Glutamatergic neuron (in vitro differentiated cells): ENCODE measurements at regions not wholly inside any gene's neighbourhood (a gene's known extent, or its start where the extent isn't known, plus 50 kb on each side); places are given as distances from the start of the nearest gene placed in this dataset.
A peak's percentile ranks its signal among the peaks of the same experiment; 100 is the strongest.

Source experiments
- DNase-seq: peaks from one replicate; pipeline ENCODE4 v3.0.0; 2022
- H3K27ac Mint-ChIP-seq: one replicate; pipeline ENCODE4 v1.8.0; 2020; ENCODE audit warnings: mild to moderate bottlenecking, mixed read lengths, inconsistent platforms; ENCODE audit not compliant: unreplicated experiment
- H3K27me3 Mint-ChIP-seq: one replicate; pipeline ENCODE4 v1.8.0; 2020; ENCODE audit warnings: mild to moderate bottlenecking, moderate library complexity, mixed read lengths, inconsistent platforms; ENCODE audit not compliant: unreplicated experiment
- H3K36me3 Mint-ChIP-seq: one replicate; pipeline ENCODE4 v1.8.0; 2020; ENCODE audit warnings: mild to moderate bottlenecking, mixed read lengths, inconsistent platforms; ENCODE audit not compliant: unreplicated experiment
- H3K4me1 Mint-ChIP-seq: one replicate; pipeline ENCODE4 v1.8.0; 2020; ENCODE audit warnings: mild to moderate bottlenecking, low read depth, mixed read lengths, inconsistent platforms; ENCODE audit not compliant: unreplicated experiment
- H3K4me3 Mint-ChIP-seq: one replicate; pipeline ENCODE4 v1.8.0; 2020; ENCODE audit warnings: mild to moderate bottlenecking, mixed read lengths, inconsistent platforms; ENCODE audit not compliant: unreplicated experiment
- H3K9me3 Mint-ChIP-seq: one replicate; pipeline ENCODE4 v1.8.0; 2020; ENCODE audit warnings: mild to moderate bottlenecking, moderate library complexity, mixed read lengths, inconsistent platforms; ENCODE audit not compliant: unreplicated experiment
- CTCF ChIP-seq: fragments of 200-600 bp; sonication (generic); IDR thresholded peaks from one replicate; pipeline ENCODE4 v1.5.0; 2021; ENCODE audit not compliant: partially characterized antibody, unreplicated experiment

- no peak for DNase-seq
- Mint-ChIP-seq H3K9me3 (peaks cover 7% of the 10 kb centered on the region), H3K27ac (no peak overlapping the region), H3K27me3 (peaks cover 5% of the 10 kb centered on the region), H3K4me1 (peaks cover 19% of the 10 kb centered on the region), H3K36me3 (peaks cover 4% of the 10 kb centered on the region), H3K4me3 (no peak overlapping the region)
- no peak for TF ChIP-seq CTCF
These were observed 66.3 kb upstream of the CREB1 start for GRCh38 chr2:207463433-207463832.

DNA sequence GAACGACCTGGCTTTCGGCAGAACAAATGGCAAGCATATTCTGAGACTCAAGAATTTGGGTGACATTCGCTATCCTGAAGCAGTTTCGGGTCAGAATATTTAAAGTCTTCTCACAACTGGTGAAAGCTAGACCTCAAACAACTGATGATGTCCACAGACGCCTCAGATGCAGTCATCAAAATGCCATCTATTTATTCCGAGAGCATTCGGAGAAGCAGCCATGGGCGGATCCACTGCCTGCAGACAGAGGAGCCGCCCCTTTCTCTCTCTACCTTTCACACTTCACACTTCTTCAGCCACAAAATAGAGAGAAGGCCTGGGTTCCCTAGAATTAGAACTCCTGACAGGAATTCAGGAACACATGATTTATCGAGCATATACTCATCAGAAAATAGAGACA, 65.8 kb upstream of the CREB1 start:
- peaks cover 25% of the 10 kb centered on the region for H3K4me1 Mint-ChIP-seq
- peaks cover 5% of the 10 kb centered on the region for H3K27me3 Mint-ChIP-seq
- peaks cover 4% of the 10 kb centered on the region for H3K36me3 Mint-ChIP-seq
- TF ChIP-seq CTCF = no peak
- DNase-seq = no peak
- no peak overlapping the region for H3K4me3 Mint-ChIP-seq
- peaks cover 7% of the 10 kb centered on the region for H3K9me3 Mint-ChIP-seq
- no peak overlapping the region for H3K27ac Mint-ChIP-seq

DNA sequence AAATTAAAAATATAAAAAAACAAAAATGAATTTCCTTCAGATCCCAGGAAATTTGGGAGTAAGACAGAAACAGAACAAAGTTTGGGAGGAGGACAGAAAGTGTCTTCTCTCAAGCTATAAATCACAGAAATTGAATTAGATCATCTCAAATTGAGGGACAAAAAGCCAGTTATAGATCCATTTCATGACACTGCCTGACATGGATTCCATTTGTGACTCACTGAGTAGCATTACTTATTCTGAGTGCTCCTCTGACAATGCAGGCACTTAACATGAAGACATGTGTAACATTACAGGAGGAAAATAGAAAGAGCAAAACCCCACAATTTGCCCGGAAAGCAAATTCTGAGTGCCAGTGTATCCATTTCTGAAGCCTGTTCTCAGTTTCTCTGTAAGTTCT, 63.9 kb upstream of the CREB1 start:
- Mint-ChIP-seq H3K4me3 (no peak overlapping the region), H3K27me3 (peaks cover 15% of the 10 kb centered on the region), H3K4me1 (peaks cover 43% of the 10 kb centered on the region), H3K9me3 (peaks cover 24% of the 10 kb centered on the region), H3K27ac (no peak overlapping the region), H3K36me3 (peaks cover 4% of the 10 kb centered on the region)
- no peak for DNase-seq
- TF ChIP-seq CTCF = no peak

DNA sequence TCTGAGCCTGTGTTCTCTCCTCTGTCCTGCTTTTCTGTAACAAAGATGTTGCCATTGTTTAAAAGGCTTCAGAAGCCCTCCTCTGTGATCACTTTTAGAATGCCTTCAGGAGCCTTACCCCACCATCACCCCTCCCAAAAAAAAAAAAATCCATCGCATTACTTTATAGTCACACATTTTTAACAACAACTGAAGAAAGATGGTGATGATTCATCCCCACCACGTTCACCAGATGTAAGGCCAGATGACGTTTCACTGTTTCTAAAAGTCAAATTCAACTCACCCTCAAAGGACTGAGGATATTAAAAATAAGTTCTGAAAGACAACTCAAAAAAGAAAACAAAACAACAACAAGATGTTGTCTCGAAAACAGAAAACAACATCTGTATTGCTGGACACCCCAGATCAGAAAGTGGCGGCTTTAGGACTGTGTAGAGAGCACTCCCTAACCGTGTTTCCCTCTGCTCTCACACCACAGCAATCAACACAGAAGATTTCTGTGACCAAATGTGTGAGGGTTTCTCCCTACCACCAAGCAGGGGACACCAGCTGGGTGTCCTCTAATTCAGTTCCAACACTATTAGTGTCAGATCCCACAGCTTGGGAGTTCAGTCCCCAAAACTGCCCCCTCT, 61.9 kb upstream of the CREB1 start:
- Mint-ChIP-seq H3K4me3 (peak overlapping the region; percentile 53), H3K9me3 (peaks cover 30% of the 10 kb centered on the region), H3K27ac (peak overlapping the region; percentile 99), H3K4me1 (peaks cover 61% of the 10 kb centered on the region), H3K27me3 (peaks cover 20% of the 10 kb centered on the region), H3K36me3 (peaks cover 3% of the 10 kb centered on the region)
- no peak for DNase-seq
- TF ChIP-seq CTCF = no peak

DNA sequence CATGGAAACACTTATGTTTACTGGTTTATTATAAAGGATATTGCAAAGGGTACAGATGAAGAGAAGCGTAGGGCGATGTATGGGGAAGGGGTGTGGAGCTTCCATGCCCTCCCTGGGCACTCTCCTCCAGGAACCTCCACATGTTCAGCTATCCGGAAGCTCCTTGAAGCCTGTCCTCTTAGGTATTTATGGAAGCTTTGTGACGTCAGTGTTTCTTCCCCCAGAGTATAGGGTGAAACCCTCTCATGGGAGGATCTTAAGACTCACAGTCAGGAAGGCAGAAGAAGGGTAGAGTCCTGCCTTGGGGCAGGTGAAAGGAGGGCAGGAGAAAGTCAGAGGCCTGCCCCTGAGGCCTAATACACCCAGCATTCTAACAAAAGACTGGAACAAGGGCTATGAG, 61.3 kb upstream of the CREB1 start:
- Mint-ChIP-seq H3K4me1 (peaks cover 66% of the 10 kb centered on the region), H3K9me3 (peaks cover 28% of the 10 kb centered on the region), H3K27me3 (peaks cover 20% of the 10 kb centered on the region), H3K27ac (peak overlapping the region; percentile 99), H3K36me3 (no peaks in the 10 kb centered on the region), H3K4me3 (peak overlapping the region; percentile 53)
- no peak for DNase-seq
- no peak for TF ChIP-seq CTCF
